Upper lobe of right lung (tissue), 1 donor: ENCODE measurements at regions not wholly inside any gene's neighbourhood (a gene's known extent, or its start where the extent isn't known, plus 50 kb on each side); places are given as distances from the start of the nearest gene placed in this dataset.
"Not testable (repeated sequence)": the region's sequence is repeated elsewhere in the genome, so short reads cannot be mapped to it uniquely, and the experiment has no call there.

Source experiments
- ATAC-seq: fragments of 200-7000 bp; cut with Tn5 transposase; one replicate; pipeline ENCODE4 v1.9.1; 2020; ENCODE audit warnings: mild to moderate bottlenecking, moderate library complexity
- DNase-seq: peaks from one replicate; pipeline ENCODE4 v3.0.0-alpha.2; 2020
- H3K27ac ChIP-seq: fragments of 200-600 bp; one replicate; pipeline ENCODE4 v1.8.0; 2022
- H3K27me3 ChIP-seq: fragments of 200-600 bp; one replicate; pipeline ENCODE4 v1.8.0; 2022; ENCODE audit warnings: mild to moderate bottlenecking
- H3K36me3 ChIP-seq: fragments of 200-600 bp; one replicate; pipeline ENCODE4 v1.8.0; 2022
- H3K4me1 ChIP-seq: fragments of 200-600 bp; one replicate; pipeline ENCODE4 v1.8.0; 2022
- H3K4me3 ChIP-seq: fragments of 200-600 bp; one replicate; pipeline ENCODE4 v1.8.0; 2022; ENCODE audit warnings: mild to moderate bottlenecking
- H3K9me3 ChIP-seq: fragments of 200-600 bp; one replicate; pipeline ENCODE4 v1.8.0; 2022
- intact Hi-C: fragments of 100-400 bp; cut with DNase I; formaldehyde crosslinking; loops from one replicate; pipeline ENCODE4 v1.11.0; 2022
- TF ChIP-seq, protein P1 (sequence below): fragments of 200-600 bp; IDR thresholded peaks from one replicate; pipeline ENCODE4 v1.8.0; 2022; ENCODE audit warnings: antibody characterized with exemption
- donor health status: DM: no; HTN: yes; CAD: no; lungs with severe emphysema.

GRCh38 chr5:57987552-57987951 is 472.3 kb downstream of the PLK2 start:
- DNase-seq: no peak
- Histone ChIP-seq H3K9me3 (no peaks in the 10 kb centered on the region), H3K27me3 (no peaks in the 10 kb centered on the region), H3K27ac (no peak overlapping the region), H3K4me3 (no peak overlapping the region), H3K4me1 (no peaks in the 10 kb centered on the region), H3K36me3 (no peaks in the 10 kb centered on the region)
- TF ChIP-seq, protein P1, sequence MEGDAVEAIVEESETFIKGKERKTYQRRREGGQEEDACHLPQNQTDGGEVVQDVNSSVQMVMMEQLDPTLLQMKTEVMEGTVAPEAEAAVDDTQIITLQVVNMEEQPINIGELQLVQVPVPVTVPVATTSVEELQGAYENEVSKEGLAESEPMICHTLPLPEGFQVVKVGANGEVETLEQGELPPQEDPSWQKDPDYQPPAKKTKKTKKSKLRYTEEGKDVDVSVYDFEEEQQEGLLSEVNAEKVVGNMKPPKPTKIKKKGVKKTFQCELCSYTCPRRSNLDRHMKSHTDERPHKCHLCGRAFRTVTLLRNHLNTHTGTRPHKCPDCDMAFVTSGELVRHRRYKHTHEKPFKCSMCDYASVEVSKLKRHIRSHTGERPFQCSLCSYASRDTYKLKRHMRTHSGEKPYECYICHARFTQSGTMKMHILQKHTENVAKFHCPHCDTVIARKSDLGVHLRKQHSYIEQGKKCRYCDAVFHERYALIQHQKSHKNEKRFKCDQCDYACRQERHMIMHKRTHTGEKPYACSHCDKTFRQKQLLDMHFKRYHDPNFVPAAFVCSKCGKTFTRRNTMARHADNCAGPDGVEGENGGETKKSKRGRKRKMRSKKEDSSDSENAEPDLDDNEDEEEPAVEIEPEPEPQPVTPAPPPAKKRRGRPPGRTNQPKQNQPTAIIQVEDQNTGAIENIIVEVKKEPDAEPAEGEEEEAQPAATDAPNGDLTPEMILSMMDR: no peak
- no peak for ATAC-seq
- intact Hi-C loops: no loop called here

GRCh38 chr5:57986761-57987341 is 473.0 kb downstream of the PLK2 start:
- TF ChIP-seq, protein P1: no peak
- intact Hi-C loops: no loop called here
- ATAC-seq: no peak
- Histone ChIP-seq H3K27ac (no peak overlapping the region), H3K9me3 (no peaks in the 10 kb centered on the region), H3K4me3 (no peak overlapping the region), H3K36me3 (no peaks in the 10 kb centered on the region), H3K27me3 (no peaks in the 10 kb centered on the region), H3K4me1 (no peaks in the 10 kb centered on the region)
- DNase-seq: no peak

DNA sequence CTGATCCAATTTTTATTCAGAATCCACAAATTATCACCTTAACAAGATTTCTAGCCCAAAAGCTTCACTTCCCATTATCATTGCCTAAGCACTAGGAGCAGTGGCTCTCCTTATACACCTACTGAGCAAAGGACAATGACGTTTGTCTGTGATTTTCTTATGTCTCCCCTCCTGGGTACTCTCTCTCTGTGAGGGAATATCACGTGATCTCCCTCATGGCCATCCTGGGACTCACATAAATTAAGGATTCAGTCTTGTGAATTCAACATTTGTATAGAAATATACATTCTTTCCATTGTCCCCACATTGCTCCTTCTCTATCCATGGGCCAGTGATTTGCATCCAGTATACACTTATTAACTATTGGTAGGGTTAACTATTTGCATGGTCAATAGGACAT is 476.5 kb downstream of the PLK2 start:
- H3K4me3 ChIP-seq: no peak overlapping the region
- ATAC-seq (no peak), DNase-seq (no peak)
- intact Hi-C loops: no loop called here
- H3K27ac ChIP-seq: no peak overlapping the region
- H3K4me1 ChIP-seq: no peaks in the 10 kb centered on the region
- H3K9me3 ChIP-seq: no peaks in the 10 kb centered on the region
- H3K36me3 ChIP-seq: no peaks in the 10 kb centered on the region
- TF ChIP-seq, protein P1: no peak
- H3K27me3 ChIP-seq: no peaks in the 10 kb centered on the region

GRCh38 chr5:57979671-57980070 is 480.2 kb downstream of the PLK2 start:
- ATAC-seq (no peak), DNase-seq (no peak)
- no peak overlapping the region for H3K4me3 ChIP-seq
- TF ChIP-seq, protein P1: no peak
- intact Hi-C loops: no loop called here
- no peaks in the 10 kb centered on the region for H3K4me1 ChIP-seq
- no peaks in the 10 kb centered on the region for H3K9me3 ChIP-seq
- no peaks in the 10 kb centered on the region for H3K36me3 ChIP-seq
- no peaks in the 10 kb centered on the region for H3K27me3 ChIP-seq
- H3K27ac ChIP-seq: no peak overlapping the region

GRCh38 chr5:57976506-57976905 is 483.4 kb downstream of the PLK2 start:
- intact Hi-C loops: no loop called here
- H3K36me3 ChIP-seq: no peaks in the 10 kb centered on the region
- H3K4me1 ChIP-seq: no peaks in the 10 kb centered on the region
- H3K9me3 ChIP-seq: no peaks in the 10 kb centered on the region
- no peak overlapping the region for H3K4me3 ChIP-seq
- no peak for ATAC-seq
- H3K27me3 ChIP-seq: no peaks in the 10 kb centered on the region
- no peak for DNase-seq
- H3K27ac ChIP-seq: no peak overlapping the region
- TF ChIP-seq, protein P1: no peak

- H3K36me3 ChIP-seq, intact Hi-C loops, H3K4me1 ChIP-seq, DNase-seq, H3K27ac ChIP-seq, H3K27me3 ChIP-seq, ATAC-seq, H3K9me3 ChIP-seq, H3K4me3 ChIP-seq: not testable (repeated sequence)
Measured at GRCh38 chr5:57972099-57972498, 487.8 kb downstream of the PLK2 start.
